ENCODE measurements at regions not wholly inside any gene's neighbourhood (a gene's known extent, or its start where the extent isn't known, plus 50 kb on each side); places are given as distances from the start of the nearest gene placed in this dataset.

DNA sequence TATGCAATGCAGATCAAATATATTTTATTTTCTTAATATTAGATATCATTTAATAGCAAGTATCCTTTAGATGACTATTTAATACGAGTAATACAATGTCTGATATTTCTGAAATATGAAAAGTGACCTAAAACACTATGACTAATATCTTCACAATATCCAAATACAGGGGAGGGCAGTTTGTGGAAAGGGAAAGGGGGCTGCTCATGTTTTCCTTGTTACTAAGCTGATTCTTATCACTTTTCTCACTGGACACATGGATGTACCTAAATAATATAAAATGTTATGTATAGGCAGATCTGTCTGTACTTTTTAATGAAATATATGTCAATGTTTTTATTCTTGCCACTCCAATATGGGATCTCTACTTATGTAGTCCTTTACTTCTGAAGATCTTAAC is 1879.1 kb upstream of the ACO1 start:
- intact Hi-C loops (cut with micrococcal nuclease; ENCODE audit: unreplicated experiment), result loop anchor here (1.0 kb wide), 1 partner anchor 20 kb away; no protein-coding TSS in a partner anchor
- Histone ChIP-seq H3K4me1 (replicated peaks; ENCODE audit: insufficient read depth) (no peaks in the 10 kb centered on the region), H3K4me3 (no peak overlapping the region), H3F3A (ENCODE audit: insufficient read depth, low read depth) (no peaks in the 10 kb centered on the region), H3K79me2 (ENCODE audit: low read depth) (no peaks in the 10 kb centered on the region), H4K20me1 (ENCODE audit: insufficient read depth) (no peaks in the 10 kb centered on the region), H3K9me2 (ENCODE audit: insufficient read depth) (no peaks in the 10 kb centered on the region), H3K9me3 (ENCODE audit: insufficient read depth, low read depth) (no peaks in the 10 kb centered on the region), H2AFZ (no peak overlapping the region), H3K36me3 (ENCODE audit: low read depth) (no peaks in the 10 kb centered on the region), H3K27ac (no peak overlapping the region), H3K27me3 (ENCODE audit: insufficient read depth, low read depth) (no peaks in the 10 kb centered on the region), H3K4me2 (no peak overlapping the region)
- POLR2A ChIA-PET (ENCODE audit: unreplicated experiment), result no interaction called here
- no TSS peak for BruUV-seq (replicated peaks)
- CTCF ChIA-PET, result no interaction called here
- TF ChIP-seq EZH2 (IDR thresholded peaks at IDR 0.05; ENCODE audit: low read depth), result no peak
- DNase-seq, result no peak

DNA sequence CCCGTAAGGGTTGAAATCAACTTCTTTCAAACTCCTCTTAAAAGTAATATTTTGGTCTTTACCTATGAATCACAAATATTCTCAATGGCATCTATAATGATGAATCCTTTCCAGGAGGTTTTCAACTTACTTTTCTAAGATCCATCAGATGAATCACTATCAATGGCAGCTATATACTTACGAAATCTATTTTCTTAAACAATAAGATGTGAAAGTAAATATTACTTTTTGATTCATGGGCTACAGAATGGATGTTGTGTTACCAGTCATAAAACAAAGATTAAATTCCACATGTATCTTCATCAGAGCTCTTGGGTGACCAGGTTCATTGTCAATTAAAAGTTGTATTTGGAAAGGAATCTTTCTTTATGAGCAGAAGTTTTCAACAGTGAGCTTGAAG is 1877.7 kb upstream of the ACO1 start:
- Histone ChIP-seq H3K9me2 (ENCODE audit: insufficient read depth) (no peaks in the 10 kb centered on the region), H3K4me2 (no peak overlapping the region), H3K9me3 (ENCODE audit: insufficient read depth, low read depth) (no peaks in the 10 kb centered on the region), H3K36me3 (ENCODE audit: low read depth) (no peaks in the 10 kb centered on the region), H2AFZ (no peak overlapping the region), H4K20me1 (ENCODE audit: insufficient read depth) (no peaks in the 10 kb centered on the region), H3K27ac (no peak overlapping the region), H3K4me3 (no peak overlapping the region), H3K4me1 (replicated peaks; ENCODE audit: insufficient read depth) (no peaks in the 10 kb centered on the region), H3K79me2 (ENCODE audit: low read depth) (no peaks in the 10 kb centered on the region), H3F3A (ENCODE audit: insufficient read depth, low read depth) (no peaks in the 10 kb centered on the region), H3K27me3 (ENCODE audit: insufficient read depth, low read depth) (no peaks in the 10 kb centered on the region)
- ChIA-PET CTCF (no interaction called here), POLR2A (ENCODE audit: unreplicated experiment) (no interaction called here)
- DNase-seq, result no peak
- intact Hi-C loops (cut with micrococcal nuclease; ENCODE audit: unreplicated experiment), result no loop called here
- TF ChIP-seq, protein P1, sequence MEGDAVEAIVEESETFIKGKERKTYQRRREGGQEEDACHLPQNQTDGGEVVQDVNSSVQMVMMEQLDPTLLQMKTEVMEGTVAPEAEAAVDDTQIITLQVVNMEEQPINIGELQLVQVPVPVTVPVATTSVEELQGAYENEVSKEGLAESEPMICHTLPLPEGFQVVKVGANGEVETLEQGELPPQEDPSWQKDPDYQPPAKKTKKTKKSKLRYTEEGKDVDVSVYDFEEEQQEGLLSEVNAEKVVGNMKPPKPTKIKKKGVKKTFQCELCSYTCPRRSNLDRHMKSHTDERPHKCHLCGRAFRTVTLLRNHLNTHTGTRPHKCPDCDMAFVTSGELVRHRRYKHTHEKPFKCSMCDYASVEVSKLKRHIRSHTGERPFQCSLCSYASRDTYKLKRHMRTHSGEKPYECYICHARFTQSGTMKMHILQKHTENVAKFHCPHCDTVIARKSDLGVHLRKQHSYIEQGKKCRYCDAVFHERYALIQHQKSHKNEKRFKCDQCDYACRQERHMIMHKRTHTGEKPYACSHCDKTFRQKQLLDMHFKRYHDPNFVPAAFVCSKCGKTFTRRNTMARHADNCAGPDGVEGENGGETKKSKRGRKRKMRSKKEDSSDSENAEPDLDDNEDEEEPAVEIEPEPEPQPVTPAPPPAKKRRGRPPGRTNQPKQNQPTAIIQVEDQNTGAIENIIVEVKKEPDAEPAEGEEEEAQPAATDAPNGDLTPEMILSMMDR (conservative IDR thresholded peaks at IDR 0.05), result no peak
- TF ChIP-seq EZH2 (IDR thresholded peaks at IDR 0.05; ENCODE audit: low read depth), result no peak
- no TSS peak for BruUV-seq (replicated peaks)

DNA sequence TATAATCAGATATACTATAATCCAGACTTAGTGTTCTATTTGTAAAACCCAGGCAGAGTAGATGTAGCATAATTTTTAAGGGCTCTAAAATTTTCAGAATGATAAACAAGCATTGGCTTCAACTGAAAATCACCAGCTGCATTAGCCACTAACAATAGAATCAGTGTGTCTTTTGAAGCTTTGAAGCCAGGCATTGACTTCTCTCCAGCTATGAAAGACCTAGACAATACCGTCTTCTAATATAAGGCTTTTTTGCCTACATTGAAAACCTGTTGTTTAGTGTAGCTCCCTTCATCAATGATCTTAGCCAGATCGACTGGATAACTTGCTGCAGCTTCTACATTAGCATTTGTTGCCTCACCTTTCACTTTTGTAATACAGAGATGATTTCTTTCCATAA is 1877.3 kb upstream of the ACO1 start:
- Histone ChIP-seq H3K4me2 (no peak overlapping the region), H3F3A (ENCODE audit: insufficient read depth, low read depth) (no peaks in the 10 kb centered on the region), H3K4me1 (replicated peaks; ENCODE audit: insufficient read depth) (no peaks in the 10 kb centered on the region), H3K9me3 (ENCODE audit: insufficient read depth, low read depth) (no peaks in the 10 kb centered on the region), H3K4me3 (no peak overlapping the region), H3K27ac (no peak overlapping the region), H3K79me2 (ENCODE audit: low read depth) (no peaks in the 10 kb centered on the region), H3K9me2 (ENCODE audit: insufficient read depth) (no peaks in the 10 kb centered on the region), H2AFZ (no peak overlapping the region), H4K20me1 (ENCODE audit: insufficient read depth) (no peaks in the 10 kb centered on the region), H3K27me3 (ENCODE audit: insufficient read depth, low read depth) (no peaks in the 10 kb centered on the region), H3K36me3 (ENCODE audit: low read depth) (no peaks in the 10 kb centered on the region)
- no peak for TF ChIP-seq EZH2 (IDR thresholded peaks at IDR 0.05; ENCODE audit: low read depth)
- ChIA-PET CTCF (no interaction called here), POLR2A (ENCODE audit: unreplicated experiment) (no interaction called here)
- no peak for DNase-seq
- intact Hi-C loops (cut with micrococcal nuclease; ENCODE audit: unreplicated experiment), result no loop called here
- BruUV-seq (replicated peaks), result no TSS peak

DNA sequence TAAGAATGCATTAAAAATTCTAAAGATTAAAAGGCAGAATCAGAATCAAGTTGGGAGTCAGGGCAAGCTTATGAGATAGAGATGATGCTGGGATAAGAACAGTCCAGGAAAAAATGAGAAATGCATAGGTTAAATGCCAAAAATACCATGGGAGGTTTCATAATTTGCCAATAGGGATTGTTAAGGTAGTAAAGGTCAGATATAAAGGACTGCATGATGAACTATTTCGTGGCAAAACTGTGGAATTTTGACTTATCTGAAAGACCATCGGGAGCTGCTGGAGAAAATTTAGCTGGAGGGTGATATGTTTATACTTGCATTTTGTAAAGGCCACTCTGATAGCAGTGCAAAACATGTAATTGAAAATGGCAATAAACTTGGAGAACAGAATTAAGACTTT is 1872.8 kb upstream of the ACO1 start:
- no peak for DNase-seq
- POLR2A ChIA-PET (ENCODE audit: unreplicated experiment), result no interaction called here

More for the DNA sequence above, 1872.8 kb upstream of the ACO1 start:
- H3K27ac ChIP-seq, result no peak overlapping the region
- H3K4me3 ChIP-seq, result no peak overlapping the region
- no peaks in the 10 kb centered on the region for H3F3A ChIP-seq (ENCODE audit: insufficient read depth, low read depth)
- no peak overlapping the region for H3K4me2 ChIP-seq
- no TSS peak for BruUV-seq (replicated peaks)
- no peaks in the 10 kb centered on the region for H4K20me1 ChIP-seq (ENCODE audit: insufficient read depth)
- H3K27me3 ChIP-seq (ENCODE audit: insufficient read depth, low read depth), result no peaks in the 10 kb centered on the region
- H2AFZ ChIP-seq, result no peak overlapping the region
- no peaks in the 10 kb centered on the region for H3K4me1 ChIP-seq (replicated peaks; ENCODE audit: insufficient read depth)
- TF ChIP-seq, protein P1 (conservative IDR thresholded peaks at IDR 0.05), result no peak
- no peak for TF ChIP-seq EZH2 (IDR thresholded peaks at IDR 0.05; ENCODE audit: low read depth)
- no peaks in the 10 kb centered on the region for H3K9me2 ChIP-seq (ENCODE audit: insufficient read depth)
- H3K79me2 ChIP-seq (ENCODE audit: low read depth), result no peaks in the 10 kb centered on the region
- CTCF ChIA-PET, result no interaction called here
- no peaks in the 10 kb centered on the region for H3K36me3 ChIP-seq (ENCODE audit: low read depth)
- H3K9me3 ChIP-seq (ENCODE audit: insufficient read depth, low read depth), result no peaks in the 10 kb centered on the region
- intact Hi-C loops (cut with micrococcal nuclease; ENCODE audit: unreplicated experiment), result no loop called here

All from PC-9 (cell line).